ENCODE measurements at regions not wholly inside any gene's neighbourhood (a gene's known extent, or its start where the extent isn't known, plus 50 kb on each side); places are given as distances from the start of the nearest gene placed in this dataset.

GRCh38 chr6:120392941-120393340, 941.3 kb downstream of the TBC1D32 start:
- TF ChIP-seq, protein P1, sequence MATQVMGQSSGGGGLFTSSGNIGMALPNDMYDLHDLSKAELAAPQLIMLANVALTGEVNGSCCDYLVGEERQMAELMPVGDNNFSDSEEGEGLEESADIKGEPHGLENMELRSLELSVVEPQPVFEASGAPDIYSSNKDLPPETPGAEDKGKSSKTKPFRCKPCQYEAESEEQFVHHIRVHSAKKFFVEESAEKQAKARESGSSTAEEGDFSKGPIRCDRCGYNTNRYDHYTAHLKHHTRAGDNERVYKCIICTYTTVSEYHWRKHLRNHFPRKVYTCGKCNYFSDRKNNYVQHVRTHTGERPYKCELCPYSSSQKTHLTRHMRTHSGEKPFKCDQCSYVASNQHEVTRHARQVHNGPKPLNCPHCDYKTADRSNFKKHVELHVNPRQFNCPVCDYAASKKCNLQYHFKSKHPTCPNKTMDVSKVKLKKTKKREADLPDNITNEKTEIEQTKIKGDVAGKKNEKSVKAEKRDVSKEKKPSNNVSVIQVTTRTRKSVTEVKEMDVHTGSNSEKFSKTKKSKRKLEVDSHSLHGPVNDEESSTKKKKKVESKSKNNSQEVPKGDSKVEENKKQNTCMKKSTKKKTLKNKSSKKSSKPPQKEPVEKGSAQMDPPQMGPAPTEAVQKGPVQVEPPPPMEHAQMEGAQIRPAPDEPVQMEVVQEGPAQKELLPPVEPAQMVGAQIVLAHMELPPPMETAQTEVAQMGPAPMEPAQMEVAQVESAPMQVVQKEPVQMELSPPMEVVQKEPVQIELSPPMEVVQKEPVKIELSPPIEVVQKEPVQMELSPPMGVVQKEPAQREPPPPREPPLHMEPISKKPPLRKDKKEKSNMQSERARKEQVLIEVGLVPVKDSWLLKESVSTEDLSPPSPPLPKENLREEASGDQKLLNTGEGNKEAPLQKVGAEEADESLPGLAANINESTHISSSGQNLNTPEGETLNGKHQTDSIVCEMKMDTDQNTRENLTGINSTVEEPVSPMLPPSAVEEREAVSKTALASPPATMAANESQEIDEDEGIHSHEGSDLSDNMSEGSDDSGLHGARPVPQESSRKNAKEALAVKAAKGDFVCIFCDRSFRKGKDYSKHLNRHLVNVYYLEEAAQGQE (IDR thresholded peaks at IDR 0.05; ENCODE audit: insufficient read depth in 1 of 2, low read depth in 2 of 2, low read length in 2 of 2): no peak
- no peak for TF ChIP-seq POLR2AphosphoS5 (IDR thresholded peaks at IDR 0.05; ENCODE audit: low read depth, low read length)
- TF ChIP-seq TAF1 (IDR thresholded peaks at IDR 0.05; ENCODE audit: borderline replicate concordance, insufficient read depth, low read length): no peak

All from PFSK-1 (cell line).